ENCODE measurements at regions not wholly inside any gene's neighbourhood (a gene's known extent, or its start where the extent isn't known, plus 50 kb on each side); places are given as distances from the start of the nearest gene placed in this dataset.

DNA sequence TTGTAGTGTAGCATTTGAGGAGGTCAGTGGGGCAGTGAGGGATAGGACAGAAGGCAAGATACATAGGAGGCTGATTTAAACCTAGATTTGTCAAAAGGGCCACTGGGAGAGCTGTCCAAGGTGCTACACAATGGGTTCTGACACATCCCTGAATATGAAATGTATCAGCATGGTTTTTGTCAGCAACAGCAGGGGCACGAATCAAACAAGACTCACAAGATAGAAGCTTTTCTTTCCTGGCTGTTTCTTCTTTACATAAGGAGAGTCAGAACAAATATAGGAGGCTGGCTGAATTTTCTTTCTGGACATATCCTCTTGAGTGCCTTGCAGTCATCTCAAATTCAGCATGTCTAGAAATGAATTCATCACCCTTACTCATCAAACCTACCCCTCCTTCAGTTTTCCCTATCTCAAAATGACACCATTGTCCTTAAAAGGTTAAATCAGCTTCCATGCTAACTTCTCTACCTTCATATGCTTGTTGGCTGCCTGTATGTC is 130.5 kb downstream of the NPIPB5 start:
- TF ChIP-seq, protein P1, sequence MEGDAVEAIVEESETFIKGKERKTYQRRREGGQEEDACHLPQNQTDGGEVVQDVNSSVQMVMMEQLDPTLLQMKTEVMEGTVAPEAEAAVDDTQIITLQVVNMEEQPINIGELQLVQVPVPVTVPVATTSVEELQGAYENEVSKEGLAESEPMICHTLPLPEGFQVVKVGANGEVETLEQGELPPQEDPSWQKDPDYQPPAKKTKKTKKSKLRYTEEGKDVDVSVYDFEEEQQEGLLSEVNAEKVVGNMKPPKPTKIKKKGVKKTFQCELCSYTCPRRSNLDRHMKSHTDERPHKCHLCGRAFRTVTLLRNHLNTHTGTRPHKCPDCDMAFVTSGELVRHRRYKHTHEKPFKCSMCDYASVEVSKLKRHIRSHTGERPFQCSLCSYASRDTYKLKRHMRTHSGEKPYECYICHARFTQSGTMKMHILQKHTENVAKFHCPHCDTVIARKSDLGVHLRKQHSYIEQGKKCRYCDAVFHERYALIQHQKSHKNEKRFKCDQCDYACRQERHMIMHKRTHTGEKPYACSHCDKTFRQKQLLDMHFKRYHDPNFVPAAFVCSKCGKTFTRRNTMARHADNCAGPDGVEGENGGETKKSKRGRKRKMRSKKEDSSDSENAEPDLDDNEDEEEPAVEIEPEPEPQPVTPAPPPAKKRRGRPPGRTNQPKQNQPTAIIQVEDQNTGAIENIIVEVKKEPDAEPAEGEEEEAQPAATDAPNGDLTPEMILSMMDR (IDR thresholded peaks at IDR 0.05) = no peak
- no peak for TF ChIP-seq POLR2A (IDR thresholded peaks at IDR 0.05)
